ENCODE measurements at regions not wholly inside any gene's neighbourhood (a gene's known extent, or its start where the extent isn't known, plus 50 kb on each side); places are given as distances from the start of the nearest gene placed in this dataset.
"Not testable (repeated sequence)": the region's sequence is repeated elsewhere in the genome, so short reads cannot be mapped to it uniquely, and the experiment has no call there.

GRCh38 chr12:13523536-13524307 is 327.2 kb downstream of the EMP1 start:
- TF ChIP-seq REST (IDR thresholded peaks at IDR 0.05) (no peak), YY1 (IDR thresholded peaks at IDR 0.05) (no peak), ZBTB33 (IDR thresholded peaks at IDR 0.05) (no peak), JUND (IDR thresholded peaks at IDR 0.05) (no peak), HNF4A (conservative IDR thresholded peaks at IDR 0.05) (no peak), EGR1 (IDR thresholded peaks at IDR 0.05; ENCODE audit: low read depth in 2 of 2) (no peak), NR2F2 (IDR thresholded peaks at IDR 0.05) (no peak), FOXA2 (IDR thresholded peaks at IDR 0.05) (no peak), FOXA1 (IDR thresholded peaks at IDR 0.05) (no peak), MAX (IDR thresholded peaks at IDR 0.05) (no peak), RAD21 (IDR thresholded peaks at IDR 0.05) (no peak), ATF3 (IDR thresholded peaks at IDR 0.05) (no peak), GABPA (IDR thresholded peaks at IDR 0.05 in 1 of 2, conservative IDR thresholded peaks at IDR 0.05 in 1 of 2) (no peak), RXRA (IDR thresholded peaks at IDR 0.05) (no peak)
- no peak for DNase-seq (ENCODE audit: low spot score)
- WGBS = 89% methylated on average over 4 of the region's 4 CpGs
- H3K9me3 ChIP-seq (ENCODE audit: control insufficient read depth in 4 of 4, low read length in 3 of 4) = peaks cover 0 to 1% (median 0%) of the 10 kb centered on the region in 4 donors
- no peaks in the 10 kb centered on the region for H3K4me1 ChIP-seq (ENCODE audit: control insufficient read depth in 4 of 4, insufficient read depth in 4 of 4, low read length in 3 of 4)
- H3K4me3 ChIP-seq (ENCODE audit: low read depth in 1 of 3, low read length in 3 of 3) = no peak overlapping the region
- no peaks in the 10 kb centered on the region for H3K27me3 ChIP-seq (ENCODE audit: control insufficient read depth in 4 of 4, insufficient read depth in 4 of 4, low read length in 3 of 4)
- no peak overlapping the region for H3K9ac ChIP-seq (ENCODE audit: low read depth in 1 of 2, low read length in 2 of 2)
- H3K36me3 ChIP-seq (ENCODE audit: control insufficient read depth in 4 of 4, insufficient read depth in 3 of 4, low read depth in 1 of 4, low read length in 3 of 4) = no peaks in the 10 kb centered on the region
- H3K27ac ChIP-seq (ENCODE audit: low read depth in 1 of 2, low read length in 2 of 2) = no peak overlapping the region

GRCh38 chr12:13518034-13518433 is 321.5 kb downstream of the EMP1 start:
- H3K36me3 ChIP-seq (ENCODE audit: control insufficient read depth in 4 of 4, insufficient read depth in 3 of 4, low read depth in 1 of 4, low read length in 3 of 4); H3K9me3 ChIP-seq (ENCODE audit: control insufficient read depth in 4 of 4, low read length in 3 of 4); H3K27me3 ChIP-seq (ENCODE audit: control insufficient read depth in 4 of 4, insufficient read depth in 4 of 4, low read length in 3 of 4); H3K4me3 ChIP-seq (ENCODE audit: low read depth in 1 of 3, low read length in 3 of 3); H3K9ac ChIP-seq (ENCODE audit: low read depth in 1 of 2, low read length in 2 of 2); DNase-seq (ENCODE audit: low spot score); H3K4me1 ChIP-seq (ENCODE audit: control insufficient read depth in 4 of 4, insufficient read depth in 4 of 4, low read length in 3 of 4); H3K27ac ChIP-seq (ENCODE audit: low read depth in 1 of 2, low read length in 2 of 2): not testable (repeated sequence)
- WGBS = 88% methylated on average over 4 of the region's 4 CpGs

All from liver (tissue), 7 donors.